Gastroesophageal sphincter (tissue), 3 donors: ENCODE measurements at regions not wholly inside any gene's neighbourhood (a gene's known extent, or its start where the extent isn't known, plus 50 kb on each side); places are given as distances from the start of the nearest gene placed in this dataset.

Experiments used
- EP300 ChIP-seq: sonication (generic); formaldehyde crosslinking; IDR thresholded peaks from one replicate; pipeline ENCODE4 v1.6.1; 2017; ENCODE audit warnings: antibody characterized with exemption, mild to moderate bottlenecking
- POLR2A ChIP-seq, 2 donors: fragments of 450-650 bp; IDR thresholded peaks; one replicate each; pipeline ENCODE4 v1.6.1; 2017; ENCODE audit warnings: antibody characterized with exemption in 2 of 2, mild to moderate bottlenecking in 2 of 2, moderate library complexity in 1 of 2
- POLR2AphosphoS5 ChIP-seq: sonication (generic); formaldehyde crosslinking; IDR thresholded peaks from one replicate; pipeline ENCODE4 v1.6.1; 2017; ENCODE audit warnings: antibody characterized with exemption
- TF ChIP-seq, protein P1 (sequence below), 4 experiments: fragments of 200-600 bp in 2 of 4; fragments of 450-650 bp in 2 of 4; sonication (generic) in 1 of 4; IDR thresholded peaks; one replicate each; pipeline ENCODE4 v1.5.1; 2017 to 2019; ENCODE audit warnings: antibody characterized with exemption in 4 of 4, mild to moderate bottlenecking in 2 of 4, moderate library complexity in 2 of 4

- TF ChIP-seq, protein P1, sequence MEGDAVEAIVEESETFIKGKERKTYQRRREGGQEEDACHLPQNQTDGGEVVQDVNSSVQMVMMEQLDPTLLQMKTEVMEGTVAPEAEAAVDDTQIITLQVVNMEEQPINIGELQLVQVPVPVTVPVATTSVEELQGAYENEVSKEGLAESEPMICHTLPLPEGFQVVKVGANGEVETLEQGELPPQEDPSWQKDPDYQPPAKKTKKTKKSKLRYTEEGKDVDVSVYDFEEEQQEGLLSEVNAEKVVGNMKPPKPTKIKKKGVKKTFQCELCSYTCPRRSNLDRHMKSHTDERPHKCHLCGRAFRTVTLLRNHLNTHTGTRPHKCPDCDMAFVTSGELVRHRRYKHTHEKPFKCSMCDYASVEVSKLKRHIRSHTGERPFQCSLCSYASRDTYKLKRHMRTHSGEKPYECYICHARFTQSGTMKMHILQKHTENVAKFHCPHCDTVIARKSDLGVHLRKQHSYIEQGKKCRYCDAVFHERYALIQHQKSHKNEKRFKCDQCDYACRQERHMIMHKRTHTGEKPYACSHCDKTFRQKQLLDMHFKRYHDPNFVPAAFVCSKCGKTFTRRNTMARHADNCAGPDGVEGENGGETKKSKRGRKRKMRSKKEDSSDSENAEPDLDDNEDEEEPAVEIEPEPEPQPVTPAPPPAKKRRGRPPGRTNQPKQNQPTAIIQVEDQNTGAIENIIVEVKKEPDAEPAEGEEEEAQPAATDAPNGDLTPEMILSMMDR (IDR thresholded peaks at IDR 0.05): no peak
- TF ChIP-seq POLR2A (IDR thresholded peaks at IDR 0.05): no peak
- no peak for TF ChIP-seq EP300
- TF ChIP-seq POLR2AphosphoS5: no peak
Measured at GRCh38 chr6:74346936-74347535, 651.0 kb downstream of the CD109 start.
